ENCODE measurements at regions not wholly inside any gene's neighbourhood (a gene's known extent, or its start where the extent isn't known, plus 50 kb on each side); places are given as distances from the start of the nearest gene placed in this dataset.

GRCh38 chr6:119647309-119647708, 297.7 kb upstream of the MAN1A1 start:
- TF ChIP-seq POLR2A (IDR thresholded peaks at IDR 0.05; ENCODE audit: low read depth, low read length) (no peak), POLR2AphosphoS5 (IDR thresholded peaks at IDR 0.05; ENCODE audit: low read depth, low read length) (no peak), TAF1 (IDR thresholded peaks at IDR 0.05; ENCODE audit: borderline replicate concordance, low read depth, low read length) (no peak)
